Endothelial cell of umbilical vein (primary cell): ENCODE measurements at regions not wholly inside any gene's neighbourhood (a gene's known extent, or its start where the extent isn't known, plus 50 kb on each side); places are given as distances from the start of the nearest gene placed in this dataset.

ENCODE experiments used
- BruUV-seq: library from RNA; stranded (reverse); fragments of 400-500 nt; replicated peaks from 2 replicates; lab custom pipeline; 2021; lab: Mats Ljungman, UMichigan
- CTCF ChIA-PET: fragments of 300-600, 350-600 bp; sonication (Branson Sonifier 250); formaldehyde crosslinking; loops from one replicate; lab custom pipeline; 2021; ENCODE audit warnings: antibody characterized with exemption, inconsistent platforms; lab: Charles Lee
- POLR2A ChIA-PET: fragments of 300-600, 350-600 bp; sonication (Branson Sonifier 250); formaldehyde crosslinking; loops from one replicate; lab custom pipeline; 2021; ENCODE audit warnings: antibody characterized with exemption, inconsistent platforms; lab: Charles Lee
- DNase-seq: peaks from one replicate; pipeline ENCODE4 v3.0.0-alpha.2; 2011; ENCODE audit warnings: low read depth, low spot score
- FAIRE-seq: peaks from 2 replicates; lab custom pipeline; 2011; peaks lifted over from hg19 to GRCh38; lab: Jason Lieb, UNC
- H2AFZ ChIP-seq: 2 replicates; pipeline ENCODE4 v1.6.0; 2012; ENCODE audit warnings: low read depth, low read length, control low read depth, inconsistent platforms
- H3K27ac ChIP-seq: 2 replicates; pipeline ENCODE4 v1.5.1; 2011; ENCODE audit warnings: low read depth, mild to moderate bottlenecking, control low read depth, low read length, moderate library complexity; ENCODE audit not compliant: insufficient read depth
- H3K27me3 ChIP-seq, 2 experiments: 2 replicates each; pipeline versions ENCODE4 v1.6.0 to v1.6.1; 2011; ENCODE audit warnings: low read length in 2 of 2, mixed read lengths in 1 of 2; ENCODE audit not compliant: control insufficient read depth in 2 of 2, insufficient read depth in 2 of 2
- H3K36me3 ChIP-seq, 2 experiments: 2 replicates in 1 of 2; 3 replicates in 1 of 2; pipeline ENCODE4 v1.5.1; 2011; ENCODE audit warnings: low read length in 2 of 2, mild to moderate bottlenecking in 1 of 2, moderate library complexity in 1 of 2; ENCODE audit not compliant: control insufficient read depth in 2 of 2, insufficient read depth in 2 of 2; ENCODE audit errors: extremely low read depth in 1 of 2
- H3K4me1 ChIP-seq: 3 replicates; pipeline ENCODE4 v1.5.1; 2011; ENCODE audit warnings: mild to moderate bottlenecking, low read length; ENCODE audit not compliant: control insufficient read depth, insufficient read depth; ENCODE audit errors: extremely low read depth
- H3K4me2 ChIP-seq: 2 replicates; pipeline ENCODE4 v1.6.1; 2011; ENCODE audit warnings: low read length, control low read depth, mixed read lengths; ENCODE audit not compliant: insufficient read depth
- H3K4me3 ChIP-seq, 3 experiments: fragments of 200-600 bp in 1 of 3; sonication (generic), shearing (Covaris generic) in 1 of 3; replicated peaks in 1 of 3; 2 replicates each; pipeline ENCODE4 v1.5.1; 2011 to 2016; ENCODE audit warnings: control low read depth in 3 of 3, low read length in 3 of 3, mild to moderate bottlenecking in 2 of 3, inconsistent platforms in 1 of 3, low read depth in 1 of 3, moderate library complexity in 1 of 3; ENCODE audit not compliant: insufficient read depth in 1 of 3
- H3K79me2 ChIP-seq: 2 replicates; pipeline ENCODE4 v1.6.0; 2012; ENCODE audit warnings: low read length, inconsistent platforms; ENCODE audit not compliant: control insufficient read depth, insufficient read depth
- H3K9ac ChIP-seq: replicated peaks from 2 replicates; pipeline ENCODE3; 2011; ENCODE audit warnings: low read length, control low read depth; ENCODE audit not compliant: insufficient read depth; ENCODE audit errors: extremely low read depth
- H3K9me1 ChIP-seq: replicated peaks from 3 replicates; pipeline ENCODE4 v1.6.0; 2011; ENCODE audit warnings: mild to moderate bottlenecking, low read length; ENCODE audit not compliant: control insufficient read depth, insufficient read depth; ENCODE audit errors: extremely low read depth
- H3K9me3 ChIP-seq: replicated peaks from 2 replicates; pipeline ENCODE4 v1.5.1; 2012; ENCODE audit warnings: low read length, inconsistent platforms; ENCODE audit not compliant: control insufficient read depth, insufficient read depth
- H4K20me1 ChIP-seq: replicated peaks from 2 replicates; pipeline ENCODE3; 2011; ENCODE audit warnings: mild to moderate bottlenecking, low read length; ENCODE audit not compliant: control insufficient read depth, insufficient read depth; ENCODE audit errors: extremely low read depth
- EZH2 ChIP-seq: IDR thresholded peaks from 2 replicates; pipeline ENCODE4 v1.6.1; 2012; ENCODE audit warnings: borderline replicate concordance, low read depth, mild to moderate bottlenecking, moderate library complexity, low read length, inconsistent platforms; ENCODE audit not compliant: severe bottlenecking
- FOS ChIP-seq: IDR thresholded peaks from 2 replicates; pipeline ENCODE4 v1.6.1; 2011; ENCODE audit warnings: mild to moderate bottlenecking, low read length, moderate library complexity, borderline replicate concordance; ENCODE audit not compliant: insufficient read depth
- GATA2 ChIP-seq: IDR thresholded peaks from 2 replicates; pipeline ENCODE4 v1.7.0; 2011; ENCODE audit warnings: low read depth, mild to moderate bottlenecking, moderate library complexity, mixed read lengths, low read length; ENCODE audit not compliant: insufficient read length, insufficient read depth
- JUN ChIP-seq: IDR thresholded peaks from 2 replicates; pipeline ENCODE4 v1.6.1; 2011; ENCODE audit warnings: borderline replicate concordance, low read depth; ENCODE audit not compliant: insufficient read length, insufficient read depth
- MAX ChIP-seq: IDR thresholded peaks from 2 replicates; pipeline ENCODE4 v1.6.1; 2011; ENCODE audit not compliant: insufficient read depth, insufficient read length
- MYC ChIP-seq: IDR thresholded peaks from one replicate; pipeline ENCODE4 v1.6.1; 2011; ENCODE audit warnings: mild to moderate bottlenecking, low read depth, low read length
- POLR2A ChIP-seq: IDR thresholded peaks from 2 replicates; pipeline ENCODE4 v1.6.1; 2012; ENCODE audit warnings: low read depth, mild to moderate bottlenecking, control low read depth, low read length
- POLR2AphosphoS5 ChIP-seq: IDR thresholded peaks from 2 replicates; pipeline ENCODE4 v1.6.1; 2012; ENCODE audit warnings: low read depth, mild to moderate bottlenecking, control low read depth, low read length, moderate library complexity; ENCODE audit not compliant: insufficient read depth
- dilution Hi-C: fragments of 300-500 bp; cut with MboI; formaldehyde crosslinking; loops from one replicate; pipeline ENCODE4 v1.15.0; 2019; ENCODE audit warnings: low sequenced_read_pairs; ENCODE audit not compliant: extremely low pct_ligation_motif_present
- intact Hi-C: fragments of 100-400 bp; cut with micrococcal nuclease; formaldehyde crosslinking; loops from one replicate; pipeline ENCODE4 v1.10.0; 2022
- TF ChIP-seq, protein P1 (sequence below), 2 donors: IDR thresholded peaks; 1 replicate in 1 of 2; 2 replicates in 1 of 2; pipeline ENCODE4 v1.5.1; 2011; ENCODE audit warnings: low read length in 2 of 2, mild to moderate bottlenecking in 2 of 2, moderate library complexity in 2 of 2, control low read depth in 1 of 2, inconsistent platforms in 1 of 2, low read depth in 1 of 2; ENCODE audit not compliant: insufficient read depth in 1 of 2; ENCODE audit errors: extremely low read depth in 1 of 2

GRCh38 chr2:105502625-105503334 lies 103.9 kb upstream of the FHL2 start:
- no peaks in the 10 kb centered on the region for H4K20me1 ChIP-seq
- dilution Hi-C loops = no loop called here
- DNase-seq = no peak
- H3K9me3 ChIP-seq = no peaks in the 10 kb centered on the region
- H3K36me3 ChIP-seq = no peaks in the 10 kb centered on the region
- H3K9ac ChIP-seq = no peak overlapping the region
- TF ChIP-seq GATA2 (no peak), MAX (no peak), POLR2AphosphoS5 (no peak), JUN (no peak), MYC (no peak), FOS (no peak), EZH2 (no peak), POLR2A (no peak)
- TF ChIP-seq, protein P1, sequence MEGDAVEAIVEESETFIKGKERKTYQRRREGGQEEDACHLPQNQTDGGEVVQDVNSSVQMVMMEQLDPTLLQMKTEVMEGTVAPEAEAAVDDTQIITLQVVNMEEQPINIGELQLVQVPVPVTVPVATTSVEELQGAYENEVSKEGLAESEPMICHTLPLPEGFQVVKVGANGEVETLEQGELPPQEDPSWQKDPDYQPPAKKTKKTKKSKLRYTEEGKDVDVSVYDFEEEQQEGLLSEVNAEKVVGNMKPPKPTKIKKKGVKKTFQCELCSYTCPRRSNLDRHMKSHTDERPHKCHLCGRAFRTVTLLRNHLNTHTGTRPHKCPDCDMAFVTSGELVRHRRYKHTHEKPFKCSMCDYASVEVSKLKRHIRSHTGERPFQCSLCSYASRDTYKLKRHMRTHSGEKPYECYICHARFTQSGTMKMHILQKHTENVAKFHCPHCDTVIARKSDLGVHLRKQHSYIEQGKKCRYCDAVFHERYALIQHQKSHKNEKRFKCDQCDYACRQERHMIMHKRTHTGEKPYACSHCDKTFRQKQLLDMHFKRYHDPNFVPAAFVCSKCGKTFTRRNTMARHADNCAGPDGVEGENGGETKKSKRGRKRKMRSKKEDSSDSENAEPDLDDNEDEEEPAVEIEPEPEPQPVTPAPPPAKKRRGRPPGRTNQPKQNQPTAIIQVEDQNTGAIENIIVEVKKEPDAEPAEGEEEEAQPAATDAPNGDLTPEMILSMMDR (IDR thresholded peaks at IDR 0.05; ENCODE audit: extremely low read depth in 1 of 2, insufficient read depth in 1 of 2, low read depth in 1 of 2, low read length in 2 of 2) = no peak
- H3K9me1 ChIP-seq = no peaks in the 10 kb centered on the region
- H2AFZ ChIP-seq = no peak overlapping the region
- BruUV-seq = no TSS peak
- intact Hi-C loops = no loop called here
- POLR2A ChIA-PET = no interaction called here
- H3K4me2 ChIP-seq = no peak overlapping the region
- CTCF ChIA-PET = no interaction called here
- FAIRE-seq = no peak
- no peaks in the 10 kb centered on the region for H3K4me1 ChIP-seq
- H3K4me3 ChIP-seq = no peak overlapping the region
- H3K27me3 ChIP-seq = peaks cover 10 to 11% of the 10 kb centered on the region in 2 experiments
- no peak overlapping the region for H3K27ac ChIP-seq
- no peaks in the 10 kb centered on the region for H3K79me2 ChIP-seq
